Astrocyte (in vitro differentiated cells and primary cell): ENCODE measurements at regions not wholly inside any gene's neighbourhood (a gene's known extent, or its start where the extent isn't known, plus 50 kb on each side); places are given as distances from the start of the nearest gene placed in this dataset.
A peak's percentile ranks its signal among the peaks of the same experiment; 100 is the strongest.

Experiments used
- DNase-seq: peaks from one replicate; pipeline ENCODE4 v3.0.0-alpha.2; 2010; ENCODE audit warnings: low read depth
- FAIRE-seq: peaks from 2 replicates; lab custom pipeline; 2011; peaks lifted over from hg19 to GRCh38; lab: Jason Lieb, UNC
- H2AFZ ChIP-seq: 2 replicates; pipeline ENCODE4 v1.6.0; 2012; ENCODE audit warnings: low read depth, low read length, inconsistent platforms
- H3K27ac ChIP-seq: 2 replicates; pipeline ENCODE4 v1.5.1; 2011; ENCODE audit warnings: low read depth, low read length, inconsistent platforms
- H3K27me3 ChIP-seq: 2 replicates; pipeline ENCODE4 v1.6.0; 2011; ENCODE audit warnings: low read length, inconsistent platforms; ENCODE audit not compliant: insufficient read depth
- H3K36me3 ChIP-seq: 2 replicates; pipeline ENCODE4 v1.5.1; 2011; ENCODE audit warnings: low read length, inconsistent platforms; ENCODE audit not compliant: insufficient read depth
- H3K4me1 ChIP-seq: 2 replicates; pipeline ENCODE4 v1.5.1; 2011; ENCODE audit warnings: low read length, inconsistent platforms; ENCODE audit not compliant: insufficient read depth
- H3K4me2 ChIP-seq: 2 replicates; pipeline ENCODE4 v1.6.0; 2012; ENCODE audit warnings: low read length, inconsistent platforms
- H3K4me3 ChIP-seq: 2 replicates; pipeline ENCODE4 v1.5.1; 2011; ENCODE audit warnings: low read depth, mild to moderate bottlenecking, low read length, inconsistent platforms; ENCODE audit not compliant: insufficient read depth
- H3K79me2 ChIP-seq: 2 replicates; pipeline ENCODE4 v1.6.0; 2012; ENCODE audit warnings: mild to moderate bottlenecking, low read length, inconsistent platforms; ENCODE audit not compliant: insufficient read depth
- H3K9ac ChIP-seq: 2 replicates; pipeline ENCODE4 v1.6.0; 2012; ENCODE audit warnings: mild to moderate bottlenecking, low read length, inconsistent platforms
- H3K9me3 ChIP-seq: 2 replicates; pipeline ENCODE4 v1.5.1; 2012; ENCODE audit warnings: low read depth, mild to moderate bottlenecking, low read length, inconsistent platforms; ENCODE audit not compliant: insufficient read depth
- H4K20me1 ChIP-seq: 2 replicates; pipeline ENCODE4 v1.6.0; 2012; ENCODE audit warnings: low read length, inconsistent platforms; ENCODE audit not compliant: insufficient read depth
- H3K27ac Mint-ChIP-seq: one replicate; pipeline ENCODE4 v1.8.0; 2021; ENCODE audit warnings: mild to moderate bottlenecking, mixed read lengths; ENCODE audit not compliant: unreplicated experiment
- H3K27me3 Mint-ChIP-seq: one replicate; pipeline ENCODE4 v1.8.0; 2021; ENCODE audit warnings: low read depth, mixed read lengths; ENCODE audit not compliant: unreplicated experiment
- H3K36me3 Mint-ChIP-seq: one replicate; pipeline ENCODE4 v1.8.0; 2021; ENCODE audit warnings: low read depth, mixed read lengths; ENCODE audit not compliant: unreplicated experiment
- H3K4me1 Mint-ChIP-seq: one replicate; pipeline ENCODE4 v1.8.0; 2021; ENCODE audit warnings: low read depth, mixed read lengths; ENCODE audit not compliant: unreplicated experiment
- H3K4me3 Mint-ChIP-seq: one replicate; pipeline ENCODE4 v1.8.0; 2021; ENCODE audit warnings: mild to moderate bottlenecking, moderate library complexity, mixed read lengths; ENCODE audit not compliant: unreplicated experiment
- H3K9me3 Mint-ChIP-seq: one replicate; pipeline ENCODE4 v1.8.0; 2021; ENCODE audit warnings: mild to moderate bottlenecking, mixed read lengths; ENCODE audit not compliant: unreplicated experiment
- EZH2 ChIP-seq: IDR thresholded peaks from 2 replicates; pipeline ENCODE4 v1.6.1; 2012; ENCODE audit warnings: mild to moderate bottlenecking, low read length, inconsistent platforms; ENCODE audit not compliant: insufficient read depth
- TF ChIP-seq, protein P1 (sequence below): IDR thresholded peaks from 2 replicates; pipeline ENCODE4 v1.5.1; 2011; ENCODE audit warnings: low read depth, mild to moderate bottlenecking, inconsistent platforms, low read length, moderate library complexity; ENCODE audit not compliant: insufficient read depth

DNA sequence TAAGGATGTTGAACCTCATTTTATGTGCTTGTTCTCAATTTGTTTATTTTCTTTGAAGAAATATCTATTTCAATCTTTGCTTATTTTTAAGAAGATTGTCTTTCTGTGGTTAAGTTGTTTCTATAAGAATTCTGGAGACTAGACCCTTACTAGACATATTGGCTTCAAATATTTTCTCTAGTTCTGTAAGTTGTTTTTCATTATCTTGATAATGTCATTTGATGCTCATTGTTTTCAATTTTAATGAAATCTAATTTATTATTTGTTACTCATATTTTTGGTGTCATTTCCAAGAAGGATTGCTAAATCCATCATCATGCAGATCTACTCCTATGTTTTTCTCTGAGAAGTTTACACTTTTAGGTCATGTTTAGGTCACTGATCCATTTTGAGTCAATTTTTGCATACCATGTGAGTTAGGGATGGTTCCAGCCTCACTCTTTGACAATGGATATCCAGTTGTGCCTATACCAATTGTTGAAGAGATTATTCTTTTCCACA, 874.8 kb upstream of the SLITRK6 start:
- no peak for DNase-seq
- no peaks in the 10 kb centered on the region for H3K4me1 Mint-ChIP-seq
- no peak for TF ChIP-seq EZH2
- TF ChIP-seq, protein P1, sequence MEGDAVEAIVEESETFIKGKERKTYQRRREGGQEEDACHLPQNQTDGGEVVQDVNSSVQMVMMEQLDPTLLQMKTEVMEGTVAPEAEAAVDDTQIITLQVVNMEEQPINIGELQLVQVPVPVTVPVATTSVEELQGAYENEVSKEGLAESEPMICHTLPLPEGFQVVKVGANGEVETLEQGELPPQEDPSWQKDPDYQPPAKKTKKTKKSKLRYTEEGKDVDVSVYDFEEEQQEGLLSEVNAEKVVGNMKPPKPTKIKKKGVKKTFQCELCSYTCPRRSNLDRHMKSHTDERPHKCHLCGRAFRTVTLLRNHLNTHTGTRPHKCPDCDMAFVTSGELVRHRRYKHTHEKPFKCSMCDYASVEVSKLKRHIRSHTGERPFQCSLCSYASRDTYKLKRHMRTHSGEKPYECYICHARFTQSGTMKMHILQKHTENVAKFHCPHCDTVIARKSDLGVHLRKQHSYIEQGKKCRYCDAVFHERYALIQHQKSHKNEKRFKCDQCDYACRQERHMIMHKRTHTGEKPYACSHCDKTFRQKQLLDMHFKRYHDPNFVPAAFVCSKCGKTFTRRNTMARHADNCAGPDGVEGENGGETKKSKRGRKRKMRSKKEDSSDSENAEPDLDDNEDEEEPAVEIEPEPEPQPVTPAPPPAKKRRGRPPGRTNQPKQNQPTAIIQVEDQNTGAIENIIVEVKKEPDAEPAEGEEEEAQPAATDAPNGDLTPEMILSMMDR, result no peak

DNA sequence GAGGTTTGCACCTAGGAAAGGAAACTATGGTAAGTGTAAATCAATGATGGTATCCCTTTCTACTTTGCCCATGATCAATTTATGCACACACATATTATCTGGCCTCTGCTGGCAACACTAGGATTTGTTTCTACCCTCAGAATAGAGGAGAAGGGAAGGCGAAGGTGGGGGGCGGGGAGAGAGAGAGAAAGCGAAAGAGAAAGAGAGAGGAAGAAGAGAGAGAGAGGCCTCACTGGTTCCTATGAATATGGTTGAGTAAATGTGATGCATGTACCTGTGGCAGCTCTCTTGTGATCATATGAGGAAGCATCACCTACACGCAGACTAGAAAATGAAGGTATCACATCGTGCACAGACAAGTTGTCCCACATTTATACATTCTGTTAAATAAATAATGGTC, 882.0 kb upstream of the SLITRK6 start:
- H3K9ac ChIP-seq, result no peak overlapping the region
- Mint-ChIP-seq H3K4me1 (peaks cover 9% of the 10 kb centered on the region), H3K4me3 (no peak overlapping the region), H3K9me3 (no peaks in the 10 kb centered on the region), H3K27ac (no peak overlapping the region), H3K36me3 (no peaks in the 10 kb centered on the region), H3K27me3 (no peaks in the 10 kb centered on the region)
- no peaks in the 10 kb centered on the region for H3K9me3 ChIP-seq
- no peak for TF ChIP-seq EZH2
- TF ChIP-seq, protein P1, result no peak
- H3K4me2 ChIP-seq, result no peak overlapping the region
- no peaks in the 10 kb centered on the region for H4K20me1 ChIP-seq
- no peaks in the 10 kb centered on the region for H3K4me1 ChIP-seq
- DNase-seq (no peak), FAIRE-seq (no peak)
- H3K27me3 ChIP-seq, result no peaks in the 10 kb centered on the region
- H3K4me3 ChIP-seq, result no peak overlapping the region
- H3K79me2 ChIP-seq, result no peaks in the 10 kb centered on the region
- H3K27ac ChIP-seq, result no peak overlapping the region
- H3K36me3 ChIP-seq, result no peaks in the 10 kb centered on the region
- no peak overlapping the region for H2AFZ ChIP-seq

More for the DNA sequence above, 874.8 kb upstream of the SLITRK6 start:
- H3K4me1 ChIP-seq, result no peaks in the 10 kb centered on the region
- no peak for FAIRE-seq
- no peak overlapping the region for H2AFZ ChIP-seq
- no peak overlapping the region for H3K27ac ChIP-seq
- no peak overlapping the region for H3K4me2 ChIP-seq
- H4K20me1 ChIP-seq, result no peaks in the 10 kb centered on the region
- H3K27me3 Mint-ChIP-seq, result no peaks in the 10 kb centered on the region
- H3K4me3 ChIP-seq, result no peak overlapping the region
- H3K9me3 ChIP-seq, result no peaks in the 10 kb centered on the region
- no peaks in the 10 kb centered on the region for H3K9me3 Mint-ChIP-seq
- H3K4me3 Mint-ChIP-seq, result no peak overlapping the region
- H3K27ac Mint-ChIP-seq, result no peak overlapping the region
- H3K36me3 ChIP-seq, result no peaks in the 10 kb centered on the region
- H3K9ac ChIP-seq, result no peak overlapping the region
- H3K79me2 ChIP-seq, result no peaks in the 10 kb centered on the region
- H3K27me3 ChIP-seq, result no peaks in the 10 kb centered on the region
- H3K36me3 Mint-ChIP-seq, result no peaks in the 10 kb centered on the region

DNA sequence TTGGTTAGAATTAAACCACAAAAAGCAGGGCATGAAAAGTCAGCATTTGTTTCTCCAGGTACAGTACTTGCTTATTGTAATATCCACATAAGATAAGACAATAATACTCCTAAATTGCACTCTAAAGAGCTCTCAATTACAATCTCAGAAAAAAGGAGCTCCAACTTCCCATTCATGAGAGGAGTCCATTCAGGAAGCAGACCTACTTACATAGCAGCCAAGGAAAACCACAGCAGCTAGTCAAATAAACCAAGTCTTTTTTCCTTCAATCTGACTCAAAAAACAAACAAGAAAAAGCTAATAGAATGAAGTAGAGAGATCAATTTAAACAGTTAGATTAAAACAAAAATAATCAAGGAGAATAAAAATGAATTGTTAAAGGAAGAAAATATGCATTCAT, 885.2 kb upstream of the SLITRK6 start:
- Mint-ChIP-seq H3K27ac (no peak overlapping the region), H3K4me1 (peaks cover 9% of the 10 kb centered on the region), H3K9me3 (no peaks in the 10 kb centered on the region), H3K4me3 (no peak overlapping the region), H3K27me3 (no peaks in the 10 kb centered on the region), H3K36me3 (no peaks in the 10 kb centered on the region)
- H4K20me1 ChIP-seq, result no peaks in the 10 kb centered on the region
- no peak overlapping the region for H2AFZ ChIP-seq
- no peaks in the 10 kb centered on the region for H3K27me3 ChIP-seq
- H3K4me1 ChIP-seq, result no peaks in the 10 kb centered on the region
- H3K9ac ChIP-seq, result no peak overlapping the region
- peak; percentile 54 for DNase-seq
- H3K79me2 ChIP-seq, result no peaks in the 10 kb centered on the region
- TF ChIP-seq, protein P1, result no peak
- TF ChIP-seq EZH2, result no peak
- H3K4me3 ChIP-seq, result no peak overlapping the region
- no peak for FAIRE-seq
- H3K27ac ChIP-seq, result no peak overlapping the region
- H3K9me3 ChIP-seq, result no peaks in the 10 kb centered on the region
- H3K4me2 ChIP-seq, result peak overlapping the region; percentile 12
- no peaks in the 10 kb centered on the region for H3K36me3 ChIP-seq
